RWPE2 (cell line): ENCODE measurements at regions not wholly inside any gene's neighbourhood (a gene's known extent, or its start where the extent isn't known, plus 50 kb on each side); places are given as distances from the start of the nearest gene placed in this dataset.

Experiments
- ATAC-seq: fragments of 200-7000 bp; cut with Tn5 transposase; 3 replicates; pipeline ENCODE4 v1.9.1; 2021; ENCODE audit warnings: low read depth
- DNase-seq: peaks from one replicate; pipeline ENCODE4 v3.0.0-alpha.2; 2020; ENCODE audit warnings: low spot score
- H3K27ac ChIP-seq: fragments of 450-650 bp; 2 replicates; pipeline ENCODE4 v1.5.1; 2017; ENCODE audit warnings: mild to moderate bottlenecking; ENCODE audit not compliant: poor library complexity, severe bottlenecking
- H3K27me3 ChIP-seq: fragments of 250-450 bp; sonication (Bioruptor Pico); 2 replicates; pipeline ENCODE4 v1.5.1; 2021; ENCODE audit warnings: mild to moderate bottlenecking, moderate library complexity; ENCODE audit not compliant: insufficient read depth, poor library complexity, severe bottlenecking
- H3K36me3 ChIP-seq: fragments of 250-450 bp; sonication (Bioruptor Pico); 2 replicates; pipeline ENCODE4 v1.5.1; 2020; ENCODE audit warnings: low read depth, mild to moderate bottlenecking, moderate library complexity
- H3K4me1 ChIP-seq: fragments of 250-450 bp; sonication (Bioruptor Pico); 2 replicates; pipeline ENCODE4 v1.5.1; 2021; ENCODE audit warnings: mild to moderate bottlenecking, moderate library complexity; ENCODE audit not compliant: insufficient read depth, poor library complexity, severe bottlenecking
- H3K4me3 ChIP-seq: fragments of 250-450 bp; sonication (Bioruptor Pico); 2 replicates; pipeline ENCODE4 v1.5.1; 2021; ENCODE audit warnings: mild to moderate bottlenecking, moderate library complexity; ENCODE audit not compliant: severe bottlenecking
- H3K9me3 ChIP-seq: fragments of 250-450 bp; sonication (Bioruptor Pico); 2 replicates; pipeline ENCODE4 v1.5.1; 2021; ENCODE audit warnings: mild to moderate bottlenecking, moderate library complexity; ENCODE audit not compliant: severe bottlenecking
- TF ChIP-seq, protein P1 (sequence below): fragments of 450-650 bp; IDR thresholded peaks from one replicate; pipeline ENCODE4 v1.5.1; 2017; ENCODE audit warnings: mild to moderate bottlenecking, moderate library complexity; ENCODE audit not compliant: poor library complexity, severe bottlenecking

GRCh38 chr3:55169161-55169560, 241.3 kb upstream of the LRTM1 start:
- Histone ChIP-seq H3K4me3 (no peak overlapping the region), H3K9me3 (no peaks in the 10 kb centered on the region), H3K36me3 (no peaks in the 10 kb centered on the region), H3K4me1 (no peaks in the 10 kb centered on the region), H3K27me3 (no peaks in the 10 kb centered on the region), H3K27ac (peak overlapping the region; percentile 74)
- DNase-seq (no peak), ATAC-seq (no peak)
- TF ChIP-seq, protein P1, sequence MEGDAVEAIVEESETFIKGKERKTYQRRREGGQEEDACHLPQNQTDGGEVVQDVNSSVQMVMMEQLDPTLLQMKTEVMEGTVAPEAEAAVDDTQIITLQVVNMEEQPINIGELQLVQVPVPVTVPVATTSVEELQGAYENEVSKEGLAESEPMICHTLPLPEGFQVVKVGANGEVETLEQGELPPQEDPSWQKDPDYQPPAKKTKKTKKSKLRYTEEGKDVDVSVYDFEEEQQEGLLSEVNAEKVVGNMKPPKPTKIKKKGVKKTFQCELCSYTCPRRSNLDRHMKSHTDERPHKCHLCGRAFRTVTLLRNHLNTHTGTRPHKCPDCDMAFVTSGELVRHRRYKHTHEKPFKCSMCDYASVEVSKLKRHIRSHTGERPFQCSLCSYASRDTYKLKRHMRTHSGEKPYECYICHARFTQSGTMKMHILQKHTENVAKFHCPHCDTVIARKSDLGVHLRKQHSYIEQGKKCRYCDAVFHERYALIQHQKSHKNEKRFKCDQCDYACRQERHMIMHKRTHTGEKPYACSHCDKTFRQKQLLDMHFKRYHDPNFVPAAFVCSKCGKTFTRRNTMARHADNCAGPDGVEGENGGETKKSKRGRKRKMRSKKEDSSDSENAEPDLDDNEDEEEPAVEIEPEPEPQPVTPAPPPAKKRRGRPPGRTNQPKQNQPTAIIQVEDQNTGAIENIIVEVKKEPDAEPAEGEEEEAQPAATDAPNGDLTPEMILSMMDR = no peak

DNA sequence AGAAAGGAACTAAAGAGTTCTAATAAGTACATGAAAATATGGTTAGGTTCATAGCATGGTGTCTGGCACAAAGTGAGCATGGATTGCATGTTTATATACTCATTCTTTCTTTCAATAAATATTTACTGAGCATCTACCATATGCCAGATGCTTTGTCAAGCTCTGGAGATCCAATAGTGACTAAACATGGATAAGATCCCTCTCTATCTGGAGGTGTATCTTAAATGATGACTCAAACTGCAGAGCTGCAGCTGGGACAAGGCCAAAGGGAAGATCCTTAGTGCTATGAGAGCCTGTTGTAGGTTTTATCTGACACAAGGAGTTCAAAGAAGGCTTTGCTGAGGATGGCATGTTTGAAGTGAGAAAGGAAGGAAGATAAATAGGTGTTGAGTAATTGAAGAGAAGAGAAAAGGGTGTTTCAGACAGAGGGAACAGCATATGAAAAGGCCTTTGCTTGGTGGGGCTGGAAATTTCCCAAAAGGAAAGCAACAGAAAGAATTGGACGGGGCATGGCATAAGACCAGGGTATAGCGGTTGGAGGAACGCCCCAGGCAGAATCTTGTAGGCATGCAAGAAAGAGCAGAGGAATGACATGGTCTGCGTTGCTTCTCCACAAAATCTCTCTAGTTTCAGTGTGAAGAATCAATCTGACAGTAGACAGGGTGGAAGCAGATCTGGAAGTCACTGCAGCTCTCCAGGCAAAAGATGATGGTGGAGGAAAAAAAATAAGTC, 239.9 kb upstream of the LRTM1 start:
- Histone ChIP-seq H3K4me3 (no peak overlapping the region), H3K4me1 (no peaks in the 10 kb centered on the region), H3K27ac (peak overlapping the region; percentile 74), H3K9me3 (no peaks in the 10 kb centered on the region), H3K27me3 (no peaks in the 10 kb centered on the region), H3K36me3 (no peaks in the 10 kb centered on the region)
- TF ChIP-seq, protein P1 = no peak
- ATAC-seq = 0 out of 3 replicates have a peak, but pooled peaks have one; percentile 36
- no peak for DNase-seq

- H3K9me3 ChIP-seq = no peaks in the 10 kb centered on the region
- H3K36me3 ChIP-seq = no peaks in the 10 kb centered on the region
- H3K4me1 ChIP-seq = no peaks in the 10 kb centered on the region
- H3K27ac ChIP-seq = peak overlapping the region; percentile 13
- H3K4me3 ChIP-seq = no peak overlapping the region
- no peaks in the 10 kb centered on the region for H3K27me3 ChIP-seq
- no peak for ATAC-seq
- DNase-seq = no peak
- TF ChIP-seq, protein P1 = no peak
These were observed 239.0 kb upstream of the LRTM1 start for GRCh38 chr3:55166576-55167555.

GRCh38 chr3:55165704-55166405, 238.0 kb upstream of the LRTM1 start:
- no peaks in the 10 kb centered on the region for H3K27me3 ChIP-seq
- H3K9me3 ChIP-seq = no peaks in the 10 kb centered on the region
- no peak for DNase-seq
- TF ChIP-seq, protein P1 = no peak
- H3K27ac ChIP-seq = no peak overlapping the region
- ATAC-seq = no peak
- H3K36me3 ChIP-seq = no peaks in the 10 kb centered on the region
- H3K4me3 ChIP-seq = no peak overlapping the region
- no peaks in the 10 kb centered on the region for H3K4me1 ChIP-seq
